ENCODE measurements at regions not wholly inside any gene's neighbourhood (a gene's known extent, or its start where the extent isn't known, plus 50 kb on each side); places are given as distances from the start of the nearest gene placed in this dataset.

DNA sequence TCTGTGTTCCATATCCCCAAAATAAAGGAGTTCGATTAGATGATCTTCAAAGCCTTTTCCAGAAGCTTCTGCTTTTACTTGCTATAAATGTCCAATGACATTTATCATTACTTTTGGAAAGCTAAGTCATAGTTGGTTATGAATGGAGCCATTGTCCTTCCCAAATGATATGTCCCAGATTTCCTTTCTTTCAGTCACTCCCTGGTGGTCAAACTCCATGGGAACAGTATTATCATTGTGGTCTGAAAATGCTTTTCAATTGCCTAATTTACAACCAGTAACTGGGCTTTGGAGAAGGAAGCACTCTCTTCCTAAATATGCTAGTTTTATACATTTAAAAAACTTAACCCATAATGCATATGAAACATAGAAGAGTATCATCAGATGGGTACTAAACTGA is 571.5 kb upstream of the AMOT start:
- no peaks in the 10 kb centered on the region for H3K36me3 ChIP-seq (ENCODE audit: insufficient read depth)
- H3K4me2 ChIP-seq, result no peak overlapping the region
- no peak overlapping the region for H3K9ac ChIP-seq
- no peaks in the 10 kb centered on the region for H4K20me1 ChIP-seq (ENCODE audit: insufficient read depth)
- no peak overlapping the region for H2AFZ ChIP-seq (ENCODE audit: low read depth)
- no peaks in the 10 kb centered on the region for H3K27me3 ChIP-seq (ENCODE audit: insufficient read depth, low read depth)
- H3K4me1 ChIP-seq (ENCODE audit: low read depth, poor library complexity, severe bottlenecking), result no peaks in the 10 kb centered on the region
- H3K27ac ChIP-seq, result no peak overlapping the region
- H3K4me3 ChIP-seq (IDR thresholded peaks at IDR 0.05; ENCODE audit: insufficient read depth, low read depth, low read length), result no peak overlapping the region
- TF ChIP-seq, protein P1, sequence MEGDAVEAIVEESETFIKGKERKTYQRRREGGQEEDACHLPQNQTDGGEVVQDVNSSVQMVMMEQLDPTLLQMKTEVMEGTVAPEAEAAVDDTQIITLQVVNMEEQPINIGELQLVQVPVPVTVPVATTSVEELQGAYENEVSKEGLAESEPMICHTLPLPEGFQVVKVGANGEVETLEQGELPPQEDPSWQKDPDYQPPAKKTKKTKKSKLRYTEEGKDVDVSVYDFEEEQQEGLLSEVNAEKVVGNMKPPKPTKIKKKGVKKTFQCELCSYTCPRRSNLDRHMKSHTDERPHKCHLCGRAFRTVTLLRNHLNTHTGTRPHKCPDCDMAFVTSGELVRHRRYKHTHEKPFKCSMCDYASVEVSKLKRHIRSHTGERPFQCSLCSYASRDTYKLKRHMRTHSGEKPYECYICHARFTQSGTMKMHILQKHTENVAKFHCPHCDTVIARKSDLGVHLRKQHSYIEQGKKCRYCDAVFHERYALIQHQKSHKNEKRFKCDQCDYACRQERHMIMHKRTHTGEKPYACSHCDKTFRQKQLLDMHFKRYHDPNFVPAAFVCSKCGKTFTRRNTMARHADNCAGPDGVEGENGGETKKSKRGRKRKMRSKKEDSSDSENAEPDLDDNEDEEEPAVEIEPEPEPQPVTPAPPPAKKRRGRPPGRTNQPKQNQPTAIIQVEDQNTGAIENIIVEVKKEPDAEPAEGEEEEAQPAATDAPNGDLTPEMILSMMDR (conservative IDR thresholded peaks at IDR 0.05; ENCODE audit: low read depth, low read length), result no peak
- H3K79me2 ChIP-seq (ENCODE audit: insufficient read depth, low read depth), result no peaks in the 10 kb centered on the region

DNA sequence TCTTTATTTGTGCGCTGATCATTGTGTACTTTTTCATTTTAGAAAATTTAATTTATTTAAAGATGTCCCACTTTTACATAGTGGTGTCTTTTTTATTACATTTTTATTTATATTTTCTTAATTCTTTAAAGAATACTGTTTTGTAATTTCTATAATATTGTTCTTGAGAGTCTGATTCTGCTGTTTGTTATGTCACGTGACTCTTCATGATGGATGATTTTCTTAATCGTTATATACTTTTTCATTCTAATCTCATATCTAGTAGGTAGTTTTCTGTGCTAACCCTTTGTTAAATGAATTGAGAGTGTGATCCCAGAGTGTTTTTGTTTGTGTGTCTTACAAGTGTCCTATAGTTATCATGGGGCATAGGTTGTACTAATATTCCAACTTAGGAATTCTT is 568.2 kb upstream of the AMOT start:
- Histone ChIP-seq H3K79me2 (ENCODE audit: insufficient read depth, low read depth) (no peaks in the 10 kb centered on the region), H3K36me3 (ENCODE audit: insufficient read depth) (no peaks in the 10 kb centered on the region), H3K4me1 (ENCODE audit: low read depth, poor library complexity, severe bottlenecking) (no peaks in the 10 kb centered on the region), H3K4me3 (IDR thresholded peaks at IDR 0.05; ENCODE audit: insufficient read depth, low read depth, low read length) (no peak overlapping the region), H3K27me3 (ENCODE audit: insufficient read depth, low read depth) (no peaks in the 10 kb centered on the region), H3K4me2 (no peak overlapping the region), H4K20me1 (ENCODE audit: insufficient read depth) (no peaks in the 10 kb centered on the region), H3K27ac (no peak overlapping the region), H2AFZ (ENCODE audit: low read depth) (no peak overlapping the region), H3K9ac (no peak overlapping the region)
- TF ChIP-seq, protein P1 (conservative IDR thresholded peaks at IDR 0.05; ENCODE audit: low read depth, low read length), result no peak

DNA sequence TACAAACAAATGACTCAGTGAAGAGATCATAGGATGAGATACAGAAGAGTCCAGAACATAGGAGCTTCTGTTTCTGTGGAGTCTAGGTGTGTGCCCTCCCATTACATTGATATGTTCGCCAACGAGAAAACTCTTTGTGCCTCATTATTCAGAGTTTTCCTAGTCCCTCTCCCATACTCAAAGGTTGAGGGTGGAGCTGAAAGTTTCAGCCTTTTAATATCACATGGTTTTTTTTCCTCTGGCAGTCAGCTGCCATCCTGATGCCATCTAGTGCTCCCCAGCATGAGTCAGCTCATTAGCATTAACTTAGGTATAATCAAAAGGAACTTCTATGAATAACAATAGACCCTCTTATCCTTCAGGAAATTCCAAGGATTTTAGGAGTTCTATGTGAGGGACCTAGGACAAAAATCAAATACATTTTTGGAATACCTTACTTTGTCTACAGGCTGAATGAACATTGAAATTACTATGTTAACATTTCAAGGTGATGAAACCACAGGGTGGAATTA is 559.6 kb upstream of the AMOT start:
- no peaks in the 10 kb centered on the region for H4K20me1 ChIP-seq (ENCODE audit: insufficient read depth)
- no peak overlapping the region for H3K9ac ChIP-seq
- H3K27me3 ChIP-seq (ENCODE audit: insufficient read depth, low read depth), result no peaks in the 10 kb centered on the region
- H3K4me2 ChIP-seq, result no peak overlapping the region
- H3K27ac ChIP-seq, result no peak overlapping the region
- H2AFZ ChIP-seq (ENCODE audit: low read depth), result no peak overlapping the region
- no peaks in the 10 kb centered on the region for H3K4me1 ChIP-seq (ENCODE audit: low read depth, poor library complexity, severe bottlenecking)
- H3K36me3 ChIP-seq (ENCODE audit: insufficient read depth), result no peaks in the 10 kb centered on the region
- TF ChIP-seq, protein P1 (conservative IDR thresholded peaks at IDR 0.05; ENCODE audit: low read depth, low read length), result no peak
- no peaks in the 10 kb centered on the region for H3K79me2 ChIP-seq (ENCODE audit: insufficient read depth, low read depth)
- H3K4me3 ChIP-seq (IDR thresholded peaks at IDR 0.05; ENCODE audit: insufficient read depth, low read depth, low read length), result no peak overlapping the region

DNA sequence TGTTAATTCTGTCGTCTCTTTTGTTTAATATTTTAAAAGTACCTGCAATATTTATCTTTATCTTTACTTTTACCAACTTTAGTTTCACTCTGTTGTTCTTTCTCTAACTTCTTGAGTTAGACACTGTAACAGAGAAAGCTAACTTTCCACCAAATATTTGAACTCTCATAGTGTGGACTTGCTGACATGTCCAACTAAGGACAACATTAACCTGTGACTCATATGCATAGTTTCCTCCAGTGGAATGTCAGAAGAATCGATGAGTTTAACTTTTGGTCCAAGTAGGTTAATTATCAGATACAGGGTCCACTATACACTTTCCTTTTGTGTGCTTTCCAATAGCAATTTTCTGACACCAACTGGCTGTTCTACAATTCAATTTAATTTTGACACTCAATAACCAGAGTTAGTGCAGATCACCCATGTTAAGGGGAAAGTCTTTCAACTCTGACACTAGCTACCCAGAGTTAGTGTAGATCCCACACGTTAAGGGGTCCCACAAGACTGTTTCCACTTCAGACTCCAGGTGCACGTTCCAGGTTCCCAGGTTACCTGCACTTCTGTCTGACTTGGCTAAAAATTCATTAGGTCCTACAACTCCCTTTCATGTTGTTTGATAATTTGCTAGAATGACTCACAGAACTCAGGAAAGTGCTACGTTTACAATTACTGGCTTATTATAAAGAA is 559.0 kb upstream of the AMOT start:
- H3K4me1 ChIP-seq (ENCODE audit: low read depth, poor library complexity, severe bottlenecking), result no peaks in the 10 kb centered on the region
- no peaks in the 10 kb centered on the region for H3K36me3 ChIP-seq (ENCODE audit: insufficient read depth)
- no peak overlapping the region for H3K4me3 ChIP-seq (IDR thresholded peaks at IDR 0.05; ENCODE audit: insufficient read depth, low read depth, low read length)
- no peaks in the 10 kb centered on the region for H4K20me1 ChIP-seq (ENCODE audit: insufficient read depth)
- no peak overlapping the region for H3K27ac ChIP-seq
- no peak overlapping the region for H3K4me2 ChIP-seq
- no peak overlapping the region for H2AFZ ChIP-seq (ENCODE audit: low read depth)
- TF ChIP-seq, protein P1 (conservative IDR thresholded peaks at IDR 0.05; ENCODE audit: low read depth, low read length), result no peak
- no peak overlapping the region for H3K9ac ChIP-seq
- no peaks in the 10 kb centered on the region for H3K27me3 ChIP-seq (ENCODE audit: insufficient read depth, low read depth)
- H3K79me2 ChIP-seq (ENCODE audit: insufficient read depth, low read depth), result no peaks in the 10 kb centered on the region
